GM21576 (cell line): ENCODE measurements at regions not wholly inside any gene's neighbourhood (a gene's known extent, or its start where the extent isn't known, plus 50 kb on each side); places are given as distances from the start of the nearest gene placed in this dataset.
"Not testable (repeated sequence)": the region's sequence is repeated elsewhere in the genome, so short reads cannot be mapped to it uniquely, and the experiment has no call there.

Experiments used
- ATAC-seq: cut with Tn5 transposase; IDR thresholded peaks from one replicate; pipeline ENCODE4 v1.9.1; 2021; ENCODE audit warnings: mild to moderate bottlenecking, moderate library complexity; ENCODE audit not compliant: unreplicated experiment

DNA sequence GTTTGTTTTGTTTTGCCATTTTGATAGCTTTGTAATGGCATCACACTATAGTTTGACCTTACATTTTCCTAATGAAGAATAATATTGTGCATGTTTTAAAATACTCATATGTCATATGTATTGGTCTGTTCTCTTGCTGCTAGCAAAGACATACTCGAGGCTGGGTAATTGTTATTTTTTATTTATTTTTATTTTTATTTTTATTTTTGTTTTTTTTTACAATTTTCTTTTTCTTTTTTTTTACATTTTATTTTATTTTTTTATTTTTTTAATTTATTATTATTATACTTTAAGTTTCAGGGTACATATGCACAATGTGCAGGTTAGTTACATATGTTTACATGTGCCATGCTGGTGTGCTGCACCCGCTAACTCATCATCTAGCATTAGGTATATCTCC lies 104.6 kb upstream of the GRID2 start:
- no peak for ATAC-seq

GRCh38 chr4:92210906-92211305 lies 92.9 kb upstream of the GRID2 start:
- ATAC-seq: no peak

GRCh38 chr4:92215476-92215875 lies 88.3 kb upstream of the GRID2 start:
- no peak for ATAC-seq

DNA sequence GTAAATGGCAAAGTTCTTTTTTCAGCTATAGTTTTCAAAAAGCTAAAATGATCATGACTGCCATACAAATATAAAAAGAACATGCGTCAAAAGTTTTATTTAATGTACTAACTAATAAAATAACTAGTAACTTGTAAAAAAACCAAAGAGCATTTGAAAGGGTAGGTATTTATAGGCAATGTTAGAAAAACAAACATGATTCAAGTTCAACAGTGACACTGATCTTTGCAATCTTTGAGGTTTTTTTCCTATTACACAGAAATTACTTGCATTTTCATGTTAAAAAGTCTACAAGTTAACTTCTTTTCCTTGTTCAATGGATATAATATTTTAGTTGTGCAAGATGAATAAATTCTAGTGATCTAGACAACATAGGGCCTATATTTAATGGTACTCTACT lies 72.3 kb upstream of the GRID2 start:
- no peak for ATAC-seq

- ATAC-seq: no peak
Observed at GRCh38 chr4:92232566-92232965, 71.2 kb upstream of the GRID2 start.

DNA sequence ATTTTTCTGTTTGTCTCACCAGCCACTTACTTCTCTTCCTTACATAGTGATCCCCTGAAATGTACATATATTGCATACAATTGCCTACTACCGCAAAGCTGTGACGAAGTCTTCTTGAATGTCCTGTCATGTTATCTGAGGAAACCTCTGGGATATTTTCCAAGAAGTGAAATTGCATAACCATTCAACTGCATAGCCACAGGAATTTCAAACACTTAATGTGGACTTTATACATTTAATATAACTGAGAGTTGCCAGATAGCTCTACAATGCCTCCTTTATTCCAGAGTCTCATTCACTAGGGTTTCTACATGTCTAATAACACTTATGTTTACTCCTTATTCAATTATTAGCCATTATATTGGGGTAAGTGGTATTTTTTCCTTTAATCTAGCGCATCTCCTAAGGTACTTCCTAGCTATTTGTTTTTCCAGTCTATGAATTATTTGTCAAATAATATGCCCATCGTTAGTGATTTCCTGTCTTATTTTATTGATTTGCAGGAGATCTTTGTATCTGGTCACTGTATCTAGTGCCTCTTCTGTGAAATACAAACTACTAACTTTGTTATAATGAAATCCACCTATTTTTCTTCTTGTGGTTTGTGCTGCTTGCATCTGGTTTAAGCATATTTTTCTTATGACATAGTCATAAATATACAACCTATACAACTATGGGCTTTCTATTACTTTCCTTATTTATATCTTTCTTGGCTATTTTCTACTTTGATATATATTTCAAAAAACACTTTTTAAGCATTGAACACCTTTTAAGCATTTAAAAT lies 69.2 kb upstream of the GRID2 start:
- no peak for ATAC-seq

DNA sequence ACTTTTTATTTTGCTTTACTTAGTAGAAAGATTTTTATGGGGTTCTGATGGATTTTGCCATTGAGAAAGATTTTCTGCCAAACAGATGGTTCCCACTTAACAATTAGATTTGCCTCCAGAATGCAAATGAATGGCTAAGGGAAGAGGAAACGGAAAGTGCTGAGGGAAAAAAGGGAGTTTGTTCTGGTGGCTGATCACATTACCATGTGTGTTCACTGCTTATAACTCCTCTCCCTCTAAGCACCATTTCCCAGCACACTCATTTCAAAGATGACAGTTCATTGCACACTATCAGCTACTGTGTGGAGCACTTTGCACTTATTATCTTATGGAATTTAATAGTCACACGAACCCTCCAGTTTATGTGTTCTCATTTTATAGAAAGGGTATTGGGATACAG lies 68.0 kb upstream of the GRID2 start:
- ATAC-seq: no peak

GRCh38 chr4:92236877-92237276 lies 66.9 kb upstream of the GRID2 start:
- ATAC-seq: no peak

DNA sequence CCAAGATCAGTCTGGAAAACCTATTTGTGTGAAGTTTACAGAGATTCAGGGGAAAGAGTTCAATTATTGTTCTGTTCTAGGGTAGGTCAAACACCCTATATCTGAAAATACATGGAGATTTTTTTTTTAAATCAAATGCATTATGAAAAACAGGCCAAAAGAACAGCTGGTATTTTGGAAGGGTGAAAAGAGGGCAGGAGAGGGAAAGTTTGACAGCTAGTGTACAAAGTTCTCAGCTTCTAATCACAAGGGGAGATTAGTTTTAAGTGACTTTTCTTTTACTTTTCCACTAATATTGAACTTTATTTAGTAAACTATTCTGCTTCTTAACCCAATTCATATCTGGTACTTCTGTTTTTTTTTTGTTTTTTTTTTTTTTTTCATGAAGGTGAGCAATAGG lies 66.2 kb upstream of the GRID2 start:
- no peak for ATAC-seq

- no peak for ATAC-seq
Observed at GRCh38 chr4:92241094-92241493, 62.7 kb upstream of the GRID2 start.

DNA sequence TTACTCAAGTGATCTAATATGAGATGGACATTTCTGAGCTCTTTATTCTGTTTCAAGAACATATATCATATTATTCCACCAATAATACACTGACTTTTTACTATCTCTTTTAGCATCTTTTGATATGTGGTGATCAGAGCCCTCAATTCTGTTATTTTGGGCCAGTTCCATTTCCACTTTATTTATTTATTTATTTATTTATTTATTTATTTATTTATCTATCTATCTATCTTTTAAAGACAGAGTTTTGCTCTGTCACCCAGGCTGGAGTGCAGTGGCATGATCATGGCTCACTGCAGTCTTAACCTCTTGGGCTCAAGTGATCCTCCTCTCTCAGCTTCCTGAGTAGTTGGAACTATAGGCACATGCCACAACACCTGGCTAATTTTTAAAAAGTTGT lies 57.4 kb upstream of the GRID2 start:
- ATAC-seq: no peak

GRCh38 chr4:92249541-92249940 lies 54.2 kb upstream of the GRID2 start:
- no peak for ATAC-seq

GRCh38 chr4:92251711-92252110 lies 52.1 kb upstream of the GRID2 start:
- ATAC-seq: no peak

DNA sequence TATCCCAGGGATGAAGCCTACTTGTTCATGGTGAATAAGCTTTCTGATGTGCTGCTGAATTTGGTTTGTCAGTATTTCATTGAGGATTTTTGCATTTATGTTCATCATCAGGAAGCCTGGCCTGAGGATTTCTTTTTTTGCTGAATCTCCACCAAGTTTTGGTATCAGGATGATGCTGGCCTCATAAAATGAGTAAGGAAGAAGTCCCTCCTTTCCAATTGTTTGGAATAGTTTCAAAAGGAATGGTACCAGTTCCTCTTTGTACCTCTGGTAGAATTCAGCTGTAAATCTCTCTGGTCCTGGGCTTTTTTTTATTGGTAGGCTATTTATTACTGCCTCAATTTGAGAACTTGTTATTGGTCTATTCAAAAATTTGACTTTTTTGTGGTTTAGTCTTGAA lies 51.4 kb upstream of the GRID2 start:
- not testable (repeated sequence) for ATAC-seq

- no peak for ATAC-seq
Observed at GRCh38 chr4:92252846-92253245, 50.9 kb upstream of the GRID2 start.

GRCh38 chr4:92253550-92253949 lies 50.2 kb upstream of the GRID2 start:
- ATAC-seq: no peak
